Tibial nerve (tissue), 4 donors: ENCODE measurements at regions not wholly inside any gene's neighbourhood (a gene's known extent, or its start where the extent isn't known, plus 50 kb on each side); places are given as distances from the start of the nearest gene placed in this dataset.

Experiments used
- DNase-seq, 2 donors: peaks; one replicate each; pipeline ENCODE4 v3.0.0-alpha.2; 2019; ENCODE audit warnings: low spot score in 2 of 2
- H3K27ac ChIP-seq, 4 donors: fragments of 200-600 bp; sonication (generic) in 3 of 4; one replicate each; pipeline ENCODE4 v1.5.1; 2017 to 2019; ENCODE audit warnings: mild to moderate bottlenecking in 1 of 4
- H3K27me3 ChIP-seq, 2 donors: fragments of 200-600 bp; sonication (generic) in 1 of 2; one replicate each; pipeline versions ENCODE4 v1.5.1 to v1.6.0; 2017 to 2019
- H3K36me3 ChIP-seq, 3 donors: fragments of 200-600 bp; sonication (generic); one replicate each; pipeline ENCODE4 v1.5.1; 2018 to 2019
- H3K4me1 ChIP-seq, 4 donors: fragments of 200-600 bp; sonication (generic) in 3 of 4; one replicate each; pipeline ENCODE4 v1.5.1; 2017 to 2019
- H3K4me3 ChIP-seq, 4 donors: fragments of 200-600 bp; sonication (generic) in 3 of 4; one replicate each; pipeline ENCODE4 v1.5.1; 2017 to 2019; ENCODE audit warnings: mild to moderate bottlenecking in 1 of 4, moderate library complexity in 1 of 4
- H3K9me3 ChIP-seq, 4 donors: fragments of 200-600 bp; sonication (generic) in 3 of 4; one replicate each; pipeline ENCODE4 v1.5.1; 2017 to 2019
- EP300 ChIP-seq, 2 donors: sonication (generic); formaldehyde crosslinking; IDR thresholded peaks; one replicate each; pipeline ENCODE4 v1.6.1; 2017; ENCODE audit warnings: antibody characterized with exemption in 2 of 2, mild to moderate bottlenecking in 1 of 2
- POLR2A ChIP-seq, 2 donors: fragments of 450-650 bp; IDR thresholded peaks; one replicate each; pipeline ENCODE4 v1.6.1; 2017; ENCODE audit warnings: antibody characterized with exemption in 2 of 2, mild to moderate bottlenecking in 2 of 2, moderate library complexity in 2 of 2
- WGBS, 2 donors: methylation state at CpG; one replicate each; pipeline ENCODE4 v1.1.5; 2018; 5-methylcytosine and 5-hydroxymethylcytosine counted together
- TF ChIP-seq, protein P1 (sequence below), 5 experiments: fragments of 200-600 bp in 3 of 5; fragments of 450-650 bp in 2 of 5; sonication (generic) in 3 of 5; IDR thresholded peaks; one replicate each; pipeline ENCODE4 v1.5.1; 2016 to 2019; ENCODE audit warnings: antibody characterized with exemption in 5 of 5, mild to moderate bottlenecking in 3 of 5, moderate library complexity in 2 of 5

DNA sequence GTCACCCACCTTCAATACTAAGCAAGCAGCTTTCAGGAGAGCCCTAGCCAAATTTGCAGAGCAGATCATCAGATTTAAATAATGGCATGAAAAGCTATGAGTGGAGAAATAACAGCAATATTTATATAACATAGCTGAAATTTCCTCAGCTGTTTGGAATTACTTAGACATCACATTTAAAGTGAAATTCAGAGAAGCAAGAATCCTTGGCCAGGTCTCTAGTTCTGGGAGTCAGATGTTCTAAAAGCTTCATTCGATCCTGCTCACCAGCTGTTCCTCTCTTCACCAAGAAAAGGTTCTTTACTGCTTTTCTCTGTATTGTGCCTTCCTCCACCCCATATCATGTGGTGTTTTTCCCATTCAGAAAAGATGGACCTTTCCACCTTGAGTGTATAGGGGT lies 152.3 kb upstream of the JAG1 start:
- H3K9me3 ChIP-seq, result no peaks in the 10 kb centered on the region
- H3K4me1 ChIP-seq, result no peaks in the 10 kb centered on the region
- no peaks in the 10 kb centered on the region for H3K36me3 ChIP-seq
- H3K27me3 ChIP-seq, result no peaks in the 10 kb centered on the region
- TF ChIP-seq POLR2A (IDR thresholded peaks at IDR 0.05), result no peak
- TF ChIP-seq, protein P1, sequence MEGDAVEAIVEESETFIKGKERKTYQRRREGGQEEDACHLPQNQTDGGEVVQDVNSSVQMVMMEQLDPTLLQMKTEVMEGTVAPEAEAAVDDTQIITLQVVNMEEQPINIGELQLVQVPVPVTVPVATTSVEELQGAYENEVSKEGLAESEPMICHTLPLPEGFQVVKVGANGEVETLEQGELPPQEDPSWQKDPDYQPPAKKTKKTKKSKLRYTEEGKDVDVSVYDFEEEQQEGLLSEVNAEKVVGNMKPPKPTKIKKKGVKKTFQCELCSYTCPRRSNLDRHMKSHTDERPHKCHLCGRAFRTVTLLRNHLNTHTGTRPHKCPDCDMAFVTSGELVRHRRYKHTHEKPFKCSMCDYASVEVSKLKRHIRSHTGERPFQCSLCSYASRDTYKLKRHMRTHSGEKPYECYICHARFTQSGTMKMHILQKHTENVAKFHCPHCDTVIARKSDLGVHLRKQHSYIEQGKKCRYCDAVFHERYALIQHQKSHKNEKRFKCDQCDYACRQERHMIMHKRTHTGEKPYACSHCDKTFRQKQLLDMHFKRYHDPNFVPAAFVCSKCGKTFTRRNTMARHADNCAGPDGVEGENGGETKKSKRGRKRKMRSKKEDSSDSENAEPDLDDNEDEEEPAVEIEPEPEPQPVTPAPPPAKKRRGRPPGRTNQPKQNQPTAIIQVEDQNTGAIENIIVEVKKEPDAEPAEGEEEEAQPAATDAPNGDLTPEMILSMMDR (IDR thresholded peaks at IDR 0.05), result no peak
- no peak for TF ChIP-seq EP300 (IDR thresholded peaks at IDR 0.05)
- no peak overlapping the region for H3K27ac ChIP-seq
- no peak overlapping the region for H3K4me3 ChIP-seq
- DNase-seq, result no peak
- WGBS, 2 donors, result 70 to 86% methylated on average over 1 of the region's 1 CpG

DNA sequence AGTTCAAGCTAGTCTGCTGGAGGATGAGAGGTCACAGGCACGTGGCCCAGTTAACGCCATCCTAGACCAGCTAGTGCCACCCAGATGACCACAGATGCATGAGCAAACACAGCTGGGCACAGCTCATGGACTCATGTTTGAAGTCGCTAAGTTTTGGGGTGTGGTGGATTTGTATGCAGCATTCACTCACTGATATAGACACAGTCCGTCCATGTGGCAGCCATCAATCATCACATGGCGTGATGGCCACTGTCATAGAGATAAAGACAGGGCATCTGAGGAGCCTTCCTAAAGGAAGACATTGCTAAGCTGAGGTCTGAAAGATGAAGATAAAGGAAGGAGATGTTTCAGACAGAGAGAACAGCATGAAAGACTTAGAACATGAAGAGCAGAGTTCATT lies 154.4 kb upstream of the JAG1 start:
- H3K4me3 ChIP-seq, result no peak overlapping the region
- 92 to 97% methylated on average over 5 of the region's 5 CpGs for WGBS, 2 donors
- no peaks in the 10 kb centered on the region for H3K36me3 ChIP-seq
- no peaks in the 10 kb centered on the region for H3K27me3 ChIP-seq
- no peaks in the 10 kb centered on the region for H3K9me3 ChIP-seq
- no peak overlapping the region for H3K27ac ChIP-seq
- no peaks in the 10 kb centered on the region for H3K4me1 ChIP-seq
- DNase-seq, result no peak
- TF ChIP-seq POLR2A (IDR thresholded peaks at IDR 0.05), result no peak
- TF ChIP-seq EP300 (IDR thresholded peaks at IDR 0.05), result no peak
- TF ChIP-seq, protein P1 (IDR thresholded peaks at IDR 0.05), result no peak

DNA sequence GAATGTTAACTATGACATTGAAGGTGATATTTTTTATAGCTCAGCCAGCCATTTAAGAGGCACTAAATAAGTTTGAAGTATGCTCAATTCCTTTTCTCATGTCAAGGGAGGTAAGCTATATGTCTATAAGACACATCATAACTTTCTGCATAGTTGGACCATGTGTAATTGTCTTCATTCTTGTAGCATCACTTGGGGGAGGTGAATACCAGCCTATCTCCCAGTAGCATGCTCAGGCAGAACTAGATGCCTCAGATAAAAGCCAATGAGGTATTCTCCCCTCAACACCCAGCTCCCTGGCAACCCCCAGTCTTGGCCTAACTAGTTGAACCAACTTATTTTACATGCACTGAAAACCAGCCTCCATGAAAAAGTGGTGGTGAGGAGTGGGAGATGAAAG lies 158.3 kb upstream of the JAG1 start:
- Histone ChIP-seq H3K27ac (no peak overlapping the region), H3K4me1 (no peaks in the 10 kb centered on the region), H3K27me3 (no peaks in the 10 kb centered on the region), H3K9me3 (no peaks in the 10 kb centered on the region), H3K4me3 (no peak overlapping the region), H3K36me3 (no peaks in the 10 kb centered on the region)
- no peak for DNase-seq
- TF ChIP-seq POLR2A (IDR thresholded peaks at IDR 0.05), result no peak
- TF ChIP-seq EP300 (IDR thresholded peaks at IDR 0.05), result no peak
- TF ChIP-seq, protein P1 (IDR thresholded peaks at IDR 0.05), result no peak

DNA sequence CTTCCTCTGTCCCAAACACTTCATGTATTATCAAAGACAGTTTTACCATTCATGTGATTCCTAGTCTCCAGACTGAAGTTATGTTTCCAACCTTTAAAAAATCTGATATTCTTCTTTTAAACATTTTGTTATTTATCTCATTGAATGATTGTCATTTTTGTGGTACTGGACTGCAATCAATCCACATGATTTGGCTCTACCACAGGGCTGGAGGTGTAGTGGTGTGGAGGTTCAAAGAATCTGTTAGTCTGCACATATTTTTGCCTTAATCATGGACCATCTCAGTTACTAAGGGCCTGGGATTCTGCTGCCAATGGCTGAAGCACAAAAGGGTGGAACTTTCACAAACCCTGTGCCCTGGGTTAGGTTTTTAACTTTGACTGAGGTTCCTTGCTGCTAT lies 164.1 kb upstream of the JAG1 start:
- no peaks in the 10 kb centered on the region for H3K27me3 ChIP-seq

DNA sequence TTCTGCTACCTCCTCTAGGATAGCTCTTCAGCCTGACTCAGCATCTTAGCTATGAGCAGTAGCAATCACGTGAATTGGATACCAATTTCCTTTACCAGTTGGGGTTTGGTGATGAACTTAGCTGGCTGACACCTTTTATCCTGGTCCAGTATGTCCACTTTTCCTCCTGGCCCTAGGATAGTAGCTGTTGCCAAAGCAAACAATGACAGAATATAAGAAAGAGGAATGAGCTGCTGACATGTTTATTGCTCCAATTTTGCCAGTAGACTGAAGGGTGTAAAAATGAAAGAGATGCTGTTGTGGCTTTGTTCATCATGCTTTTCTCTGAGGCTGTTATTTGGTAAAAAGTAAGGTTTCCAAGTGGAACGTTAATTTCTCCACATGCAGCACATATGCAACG lies 168.3 kb upstream of the JAG1 start:
- no peak overlapping the region for H3K27ac ChIP-seq
- H3K4me1 ChIP-seq, result peaks cover 0 to 16% (median 0%) of the 10 kb centered on the region in 4 donors
- H3K9me3 ChIP-seq, result peaks cover 0 to 18% (median 0%) of the 10 kb centered on the region in 4 donors
- no peak for DNase-seq
- H3K4me3 ChIP-seq, result no peak overlapping the region
- H3K36me3 ChIP-seq, result no peaks in the 10 kb centered on the region
- TF ChIP-seq, protein P1 (IDR thresholded peaks at IDR 0.05), result no peak
- TF ChIP-seq EP300 (IDR thresholded peaks at IDR 0.05) (no peak), POLR2A (IDR thresholded peaks at IDR 0.05) (no peak)
- H3K27me3 ChIP-seq, result no peaks in the 10 kb centered on the region
- 64 to 78% methylated on average over 3 of the region's 3 CpGs for WGBS, 2 donors

More for the DNA sequence above, 164.1 kb upstream of the JAG1 start:
- no peak for DNase-seq
- peaks cover 0 to 4% (median 0%) of the 10 kb centered on the region in 4 donors for H3K4me1 ChIP-seq
- TF ChIP-seq EP300 (IDR thresholded peaks at IDR 0.05) (no peak), POLR2A (IDR thresholded peaks at IDR 0.05) (no peak)
- TF ChIP-seq, protein P1 (IDR thresholded peaks at IDR 0.05), result no peak
- no peak overlapping the region for H3K27ac ChIP-seq
- no peaks in the 10 kb centered on the region for H3K36me3 ChIP-seq
- H3K4me3 ChIP-seq, result no peak overlapping the region
- H3K9me3 ChIP-seq, result peaks cover 0 to 18% (median 0%) of the 10 kb centered on the region in 4 donors
